Endodermal cell (in vitro differentiated cells): ENCODE measurements at regions not wholly inside any gene's neighbourhood (a gene's known extent, or its start where the extent isn't known, plus 50 kb on each side); places are given as distances from the start of the nearest gene placed in this dataset.

ENCODE experiments used
- DNase-seq: peaks from one replicate; pipeline ENCODE4 v3.0.0-alpha.2; 2017
- H3K27ac ChIP-seq: 2 replicates; pipeline ENCODE4 v1.5.1; 2013; ENCODE audit warnings: mild to moderate bottlenecking, low read depth, low read length, moderate library complexity
- H3K27me3 ChIP-seq: 2 replicates; pipeline ENCODE4 v1.6.1; 2013; ENCODE audit warnings: mild to moderate bottlenecking, low read length, moderate library complexity; ENCODE audit not compliant: insufficient read depth, control insufficient read depth, poor library complexity, severe bottlenecking
- H3K36me3 ChIP-seq: 2 replicates; pipeline ENCODE4 v1.7.0; 2013; ENCODE audit warnings: mild to moderate bottlenecking, low read length, moderate library complexity; ENCODE audit not compliant: control insufficient read depth, insufficient read depth
- H3K4me1 ChIP-seq: one replicate; pipeline ENCODE4 v1.7.0; 2013; ENCODE audit warnings: low read length; ENCODE audit not compliant: control insufficient read depth, insufficient read depth
- H3K4me3 ChIP-seq: 2 replicates; pipeline ENCODE4 v1.5.1; 2013; ENCODE audit warnings: mild to moderate bottlenecking, low read length, moderate library complexity
- H3K9ac ChIP-seq: 2 replicates; pipeline ENCODE4 v1.6.1; 2013; ENCODE audit warnings: mild to moderate bottlenecking, low read length, moderate library complexity; ENCODE audit not compliant: poor library complexity, severe bottlenecking; ENCODE audit errors: extremely low read depth
- H3K9me3 ChIP-seq: 2 replicates; pipeline ENCODE4 v1.6.1; 2013; ENCODE audit warnings: mild to moderate bottlenecking, low read length, moderate library complexity; ENCODE audit not compliant: control insufficient read depth
- H3K27ac Mint-ChIP-seq: 2 replicates; pipeline ENCODE4 v1.8.0; 2020; ENCODE audit warnings: mixed read lengths
- H3K27me3 Mint-ChIP-seq: 2 replicates; pipeline ENCODE4 v1.8.0; 2021; ENCODE audit warnings: mild to moderate bottlenecking, mixed read lengths; ENCODE audit not compliant: insufficient read depth
- H3K36me3 Mint-ChIP-seq: 2 replicates; pipeline ENCODE4 v1.8.0; 2020; ENCODE audit warnings: low read depth, mixed read lengths
- H3K4me1 Mint-ChIP-seq: 2 replicates; pipeline ENCODE4 v1.8.0; 2020; ENCODE audit warnings: mixed read lengths
- H3K4me3 Mint-ChIP-seq: 2 replicates; pipeline ENCODE4 v1.8.0; 2020; ENCODE audit warnings: mild to moderate bottlenecking, moderate library complexity, mixed read lengths
- H3K9me3 Mint-ChIP-seq: 2 replicates; pipeline ENCODE4 v1.8.0; 2020; ENCODE audit warnings: mild to moderate bottlenecking, mixed read lengths
- WGBS, 2 experiments: methylation state at CpG; one replicate each; pipeline versions ENCODE4 v1.1.5 to v1.1.7; 2013; ENCODE audit warnings: missing lambda C conversion rate in 2 of 2, mixed read lengths in 1 of 2; ENCODE audit not compliant: insufficient coverage in 1 of 2, insufficient read length in 1 of 2; 5-methylcytosine and 5-hydroxymethylcytosine counted together
- TF ChIP-seq, protein P1 (sequence below): fragments of 200-600 bp; sonication (generic); conservative IDR thresholded peaks from 2 replicates; pipeline ENCODE4 v1.5.0; 2021; ENCODE audit warnings: antibody characterized with exemption, mild to moderate bottlenecking

DNA sequence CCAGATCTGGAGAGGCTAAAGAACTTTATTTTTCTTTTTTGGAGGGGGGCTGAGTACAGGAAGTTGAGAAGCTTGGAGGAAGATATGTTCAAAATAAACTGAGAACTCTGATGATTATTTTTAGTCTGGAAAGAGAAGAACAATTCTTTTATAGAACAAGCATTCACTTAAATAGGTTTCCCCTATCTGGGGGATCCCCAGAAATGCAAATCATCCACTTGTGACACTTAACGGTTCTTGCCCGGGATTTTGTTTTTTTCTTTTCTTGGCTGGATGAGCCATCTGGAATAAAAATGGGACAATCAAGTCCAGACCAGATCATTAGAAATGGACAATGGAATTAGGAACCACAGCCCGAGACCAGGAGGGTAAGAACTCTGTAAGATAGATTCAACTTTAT lies 95.9 kb upstream of the EGR2 start:
- Histone ChIP-seq H3K4me1 (no peaks in the 10 kb centered on the region), H3K9me3 (no peaks in the 10 kb centered on the region), H3K36me3 (no peaks in the 10 kb centered on the region), H3K27ac (peak overlapping the region; percentile 30), H3K9ac (no peak overlapping the region), H3K27me3 (no peaks in the 10 kb centered on the region), H3K4me3 (no peak overlapping the region)
- Mint-ChIP-seq H3K27me3 (peaks cover 3% of the 10 kb centered on the region), H3K4me1 (peaks cover 5% of the 10 kb centered on the region), H3K27ac (peak overlapping the region; percentile 45), H3K9me3 (no peaks in the 10 kb centered on the region), H3K36me3 (no peaks in the 10 kb centered on the region), H3K4me3 (no peak overlapping the region)
- WGBS, 2 experiments, result 90 to 96% methylated on average over 2 to 3 of the region's 3 CpGs
- TF ChIP-seq, protein P1, sequence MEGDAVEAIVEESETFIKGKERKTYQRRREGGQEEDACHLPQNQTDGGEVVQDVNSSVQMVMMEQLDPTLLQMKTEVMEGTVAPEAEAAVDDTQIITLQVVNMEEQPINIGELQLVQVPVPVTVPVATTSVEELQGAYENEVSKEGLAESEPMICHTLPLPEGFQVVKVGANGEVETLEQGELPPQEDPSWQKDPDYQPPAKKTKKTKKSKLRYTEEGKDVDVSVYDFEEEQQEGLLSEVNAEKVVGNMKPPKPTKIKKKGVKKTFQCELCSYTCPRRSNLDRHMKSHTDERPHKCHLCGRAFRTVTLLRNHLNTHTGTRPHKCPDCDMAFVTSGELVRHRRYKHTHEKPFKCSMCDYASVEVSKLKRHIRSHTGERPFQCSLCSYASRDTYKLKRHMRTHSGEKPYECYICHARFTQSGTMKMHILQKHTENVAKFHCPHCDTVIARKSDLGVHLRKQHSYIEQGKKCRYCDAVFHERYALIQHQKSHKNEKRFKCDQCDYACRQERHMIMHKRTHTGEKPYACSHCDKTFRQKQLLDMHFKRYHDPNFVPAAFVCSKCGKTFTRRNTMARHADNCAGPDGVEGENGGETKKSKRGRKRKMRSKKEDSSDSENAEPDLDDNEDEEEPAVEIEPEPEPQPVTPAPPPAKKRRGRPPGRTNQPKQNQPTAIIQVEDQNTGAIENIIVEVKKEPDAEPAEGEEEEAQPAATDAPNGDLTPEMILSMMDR, result no peak
- no peak for DNase-seq

DNA sequence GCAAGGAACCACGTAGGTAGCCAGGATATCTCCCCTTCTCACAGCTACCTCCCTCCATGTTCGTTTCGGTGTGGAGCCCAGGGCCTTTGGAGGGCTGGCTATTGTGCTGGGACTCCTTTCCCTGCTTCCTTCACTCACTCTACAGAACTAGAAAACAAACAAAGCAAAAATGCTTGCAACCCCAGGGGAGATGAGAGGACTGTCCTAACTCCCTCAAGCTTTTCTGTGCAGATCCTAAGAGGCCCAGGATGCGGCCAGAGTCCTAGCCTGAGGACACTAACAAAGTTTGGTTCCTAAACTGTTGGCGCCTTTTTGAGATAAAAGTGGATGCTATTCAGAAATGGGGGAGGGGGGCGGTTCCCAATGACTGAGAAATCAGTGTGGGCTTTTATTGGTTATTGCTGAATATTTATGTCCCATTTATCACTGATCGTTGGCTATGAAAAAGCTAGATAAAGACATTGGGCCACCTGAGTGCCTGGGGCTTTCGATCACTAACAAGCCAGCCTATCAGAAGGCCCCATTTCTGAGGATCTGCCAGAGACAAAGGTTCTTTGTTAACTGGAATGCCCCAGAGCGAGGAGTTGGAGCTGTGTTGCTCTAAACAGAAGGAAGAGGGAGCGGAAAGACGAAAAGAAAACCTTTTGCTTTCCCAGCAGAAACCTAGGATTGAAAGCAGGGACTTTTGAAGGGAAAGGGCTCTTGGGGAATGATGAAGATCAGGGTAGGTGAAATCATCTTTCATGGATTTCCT lies 95.2 kb upstream of the EGR2 start:
- Histone ChIP-seq H3K9me3 (no peaks in the 10 kb centered on the region), H3K36me3 (no peaks in the 10 kb centered on the region), H3K27ac (peak overlapping the region; percentile 30), H3K4me1 (no peaks in the 10 kb centered on the region), H3K9ac (no peak overlapping the region), H3K4me3 (no peak overlapping the region), H3K27me3 (no peaks in the 10 kb centered on the region)
- TF ChIP-seq, protein P1, result no peak
- Mint-ChIP-seq H3K36me3 (no peaks in the 10 kb centered on the region), H3K4me3 (no peak overlapping the region), H3K27me3 (peaks cover 3% of the 10 kb centered on the region), H3K27ac (peak overlapping the region; percentile 45), H3K4me1 (peaks cover 5% of the 10 kb centered on the region), H3K9me3 (no peaks in the 10 kb centered on the region)
- WGBS, 2 experiments, result 78 to 86% methylated on average over 10 to 11 of the region's 11 CpGs
- DNase-seq, result peak; percentile 57

DNA sequence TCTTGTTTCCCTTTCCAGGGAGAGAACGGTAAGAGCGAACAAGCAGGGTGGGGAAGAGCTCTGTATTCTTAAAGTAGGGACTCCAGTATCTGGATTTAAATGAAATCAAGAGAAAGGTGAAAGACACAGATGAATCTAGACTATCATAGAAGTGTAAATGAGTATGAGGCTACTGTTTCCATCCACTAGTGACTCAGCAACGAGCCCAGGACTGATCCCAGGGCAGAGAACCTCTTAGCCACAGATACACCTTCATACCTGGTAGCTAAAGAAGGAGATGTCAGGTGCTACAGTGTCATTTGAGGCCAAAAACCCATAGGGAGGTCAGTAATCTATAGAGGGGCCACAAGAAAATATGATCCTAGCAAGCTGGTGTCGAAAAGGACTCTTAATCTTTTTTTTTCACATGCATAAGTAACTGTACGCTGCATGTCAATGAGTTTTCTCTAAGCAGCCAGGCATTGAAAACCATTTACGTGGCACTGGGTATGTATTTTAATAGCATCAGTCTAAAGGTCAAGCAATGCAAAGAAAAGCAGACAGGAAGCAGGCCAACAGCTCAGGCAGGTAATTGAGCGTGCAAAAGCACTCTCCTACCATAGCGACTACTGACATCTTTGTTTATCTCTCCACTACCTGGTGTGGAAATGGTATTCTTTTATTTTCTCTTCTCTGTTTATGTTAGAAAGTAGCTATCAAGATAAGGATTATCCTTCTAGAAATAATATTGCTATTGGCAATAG lies 91.5 kb upstream of the EGR2 start:
- peaks cover 2% of the 10 kb centered on the region for H3K27me3 Mint-ChIP-seq
- H3K4me1 ChIP-seq, result no peaks in the 10 kb centered on the region
- H3K27ac Mint-ChIP-seq, result no peak overlapping the region
- no peak overlapping the region for H3K9ac ChIP-seq
- 93 to 95% methylated on average over 3 to 7 of the region's 8 CpGs for WGBS, 2 experiments
- no peak for DNase-seq
- no peaks in the 10 kb centered on the region for H3K36me3 ChIP-seq
- H3K36me3 Mint-ChIP-seq, result no peaks in the 10 kb centered on the region
- H3K9me3 ChIP-seq, result peaks cover 5% of the 10 kb centered on the region
- TF ChIP-seq, protein P1, result no peak
- H3K9me3 Mint-ChIP-seq, result no peaks in the 10 kb centered on the region
- H3K27me3 ChIP-seq, result no peaks in the 10 kb centered on the region
- H3K4me1 Mint-ChIP-seq, result peaks cover 15% of the 10 kb centered on the region
- H3K27ac ChIP-seq, result no peak overlapping the region
- no peak overlapping the region for H3K4me3 Mint-ChIP-seq
- no peak overlapping the region for H3K4me3 ChIP-seq
